ENCODE measurements at regions not wholly inside any gene's neighbourhood (a gene's known extent, or its start where the extent isn't known, plus 50 kb on each side); places are given as distances from the start of the nearest gene placed in this dataset.

DNA sequence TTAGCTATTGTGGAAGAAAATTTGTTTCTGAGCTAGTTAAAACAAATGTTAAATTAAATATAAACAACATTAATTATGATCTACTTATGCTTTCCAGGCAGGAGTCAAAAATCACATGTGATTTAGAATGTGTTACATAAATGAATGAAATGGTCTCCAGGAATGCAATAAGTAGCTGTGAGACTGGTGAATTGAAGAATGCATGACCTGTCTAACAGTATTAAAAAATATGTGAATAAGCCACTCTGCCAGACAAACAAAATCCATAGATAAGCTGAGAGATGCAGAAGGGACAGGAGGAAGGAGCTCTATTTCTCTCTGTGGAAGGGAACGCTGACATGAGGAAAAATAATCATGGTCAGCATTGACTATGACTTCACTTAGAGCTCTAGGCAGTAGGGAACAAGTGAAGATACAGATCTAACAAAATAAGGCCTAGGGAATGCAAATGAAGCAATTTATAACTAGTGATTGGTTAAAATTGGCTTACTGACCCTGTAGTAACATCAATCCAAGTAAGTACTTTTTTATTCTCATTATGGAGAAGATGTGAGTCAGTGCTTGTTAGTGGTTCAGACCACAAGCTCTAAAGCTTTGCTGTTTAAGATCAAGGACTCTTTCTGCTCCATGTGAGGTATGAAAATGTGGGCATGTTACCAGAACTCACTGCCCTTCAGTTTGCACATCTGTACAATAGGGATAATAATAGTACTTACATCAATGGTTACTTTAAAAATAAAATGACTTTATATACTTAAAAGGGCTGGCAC lies 432.6 kb downstream of the MMUT start:
- TF ChIP-seq, protein P1, sequence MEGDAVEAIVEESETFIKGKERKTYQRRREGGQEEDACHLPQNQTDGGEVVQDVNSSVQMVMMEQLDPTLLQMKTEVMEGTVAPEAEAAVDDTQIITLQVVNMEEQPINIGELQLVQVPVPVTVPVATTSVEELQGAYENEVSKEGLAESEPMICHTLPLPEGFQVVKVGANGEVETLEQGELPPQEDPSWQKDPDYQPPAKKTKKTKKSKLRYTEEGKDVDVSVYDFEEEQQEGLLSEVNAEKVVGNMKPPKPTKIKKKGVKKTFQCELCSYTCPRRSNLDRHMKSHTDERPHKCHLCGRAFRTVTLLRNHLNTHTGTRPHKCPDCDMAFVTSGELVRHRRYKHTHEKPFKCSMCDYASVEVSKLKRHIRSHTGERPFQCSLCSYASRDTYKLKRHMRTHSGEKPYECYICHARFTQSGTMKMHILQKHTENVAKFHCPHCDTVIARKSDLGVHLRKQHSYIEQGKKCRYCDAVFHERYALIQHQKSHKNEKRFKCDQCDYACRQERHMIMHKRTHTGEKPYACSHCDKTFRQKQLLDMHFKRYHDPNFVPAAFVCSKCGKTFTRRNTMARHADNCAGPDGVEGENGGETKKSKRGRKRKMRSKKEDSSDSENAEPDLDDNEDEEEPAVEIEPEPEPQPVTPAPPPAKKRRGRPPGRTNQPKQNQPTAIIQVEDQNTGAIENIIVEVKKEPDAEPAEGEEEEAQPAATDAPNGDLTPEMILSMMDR (conservative IDR thresholded peaks at IDR 0.05) = no peak
- TF ChIP-seq EZH2 (IDR thresholded peaks at IDR 0.05; ENCODE audit: low read depth) = no peak

Measured in PC-9 (cell line).